Medulla oblongata (tissue), 1 donor: ENCODE measurements at regions not wholly inside any gene's neighbourhood (a gene's known extent, or its start where the extent isn't known, plus 50 kb on each side); places are given as distances from the start of the nearest gene placed in this dataset.
"Not testable (repeated sequence)": the region's sequence is repeated elsewhere in the genome, so short reads cannot be mapped to it uniquely, and the experiment has no call there.

ENCODE experiments used
- DNase-seq: peaks from one replicate; pipeline ENCODE4 v3.0.0-alpha.2; 2015; ENCODE audit errors: extremely low spot score

GRCh38 chr10:65778753-65779152, 1147.1 kb upstream of the LRRTM3 start:
- DNase-seq, result no peak

DNA sequence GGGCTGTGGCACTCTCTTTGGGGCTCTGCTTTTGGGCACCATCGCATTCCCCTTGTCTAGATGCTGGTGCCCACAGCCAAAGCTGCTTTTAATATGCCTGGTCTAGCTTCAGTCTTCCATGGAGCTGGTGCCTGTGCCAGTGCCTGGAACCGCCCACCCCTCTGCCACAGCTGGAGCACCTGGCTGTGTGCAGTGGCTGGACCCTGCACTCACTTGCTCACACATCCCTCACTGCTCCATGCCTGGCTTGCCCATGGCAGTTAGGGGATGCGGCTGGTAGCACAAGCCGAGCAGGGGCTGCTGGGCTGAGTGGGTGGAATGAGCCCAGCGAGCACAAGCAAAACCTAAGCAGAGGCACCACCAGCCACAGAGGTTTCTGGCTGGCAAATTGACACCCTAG, 1145.9 kb upstream of the LRRTM3 start:
- DNase-seq, result no peak

DNA sequence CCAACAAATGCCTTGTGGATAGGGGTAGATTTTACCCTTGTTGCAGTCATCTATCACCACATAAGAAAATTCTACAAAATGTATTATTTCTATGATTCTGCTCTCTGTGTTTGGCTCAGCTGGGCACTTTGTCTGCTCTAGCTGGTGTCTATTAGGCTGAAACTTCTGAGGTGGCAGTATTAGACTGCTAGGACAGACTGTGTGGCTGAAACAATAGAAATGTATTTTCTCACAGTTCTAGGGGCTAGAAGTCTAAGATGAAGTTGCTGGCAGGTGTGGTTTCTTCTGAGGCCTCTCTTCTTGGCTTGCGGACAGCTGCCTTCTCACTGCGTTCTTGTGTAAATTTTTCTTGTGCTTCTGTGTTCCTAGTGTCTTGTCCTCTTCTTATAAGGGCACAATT, 1139.6 kb upstream of the LRRTM3 start:
- DNase-seq, result no peak

DNA sequence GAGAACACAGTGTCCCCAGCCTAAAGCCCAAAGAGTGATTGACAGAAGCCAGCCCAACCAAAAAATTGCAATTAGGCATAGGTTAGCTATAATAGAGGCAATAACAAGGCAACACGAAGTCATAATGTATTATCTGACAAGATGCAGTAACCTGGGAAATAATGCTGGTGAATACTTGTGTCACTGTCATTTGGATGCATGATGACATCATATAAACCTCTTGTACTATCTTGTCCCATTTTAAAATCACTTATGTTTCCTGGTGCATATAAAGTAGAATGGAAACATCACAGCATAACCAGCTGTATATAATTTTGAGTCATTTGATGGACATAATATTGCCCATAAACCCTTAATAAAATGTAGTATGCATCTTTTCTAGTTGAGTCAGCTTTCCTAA, 1138.3 kb upstream of the LRRTM3 start:
- DNase-seq, result no peak

GRCh38 chr10:65788271-65788670, 1137.6 kb upstream of the LRRTM3 start:
- no peak for DNase-seq

GRCh38 chr10:65791979-65792378, 1133.9 kb upstream of the LRRTM3 start:
- no peak for DNase-seq

- DNase-seq, result no peak
Measured at GRCh38 chr10:65793738-65794425, 1132.0 kb upstream of the LRRTM3 start.

DNA sequence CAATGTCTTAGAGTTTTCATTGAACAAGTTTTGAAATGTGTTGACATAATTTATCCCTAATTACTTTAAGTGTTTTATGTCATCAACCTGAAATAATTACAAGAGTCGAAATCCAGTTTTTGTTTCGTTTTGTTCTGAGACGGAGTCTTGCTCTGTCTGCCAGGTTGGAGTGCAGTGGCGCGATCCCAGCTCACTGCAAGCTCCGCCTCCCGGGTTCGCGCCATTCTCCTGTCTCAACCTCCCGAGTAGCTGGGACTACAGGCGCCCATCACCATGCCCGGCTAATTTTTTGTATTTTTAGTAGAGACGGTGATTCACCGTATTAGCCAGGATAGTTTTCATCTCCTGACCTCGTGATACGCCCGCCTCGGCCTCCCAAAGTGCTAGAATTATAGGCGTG, 1131.0 kb upstream of the LRRTM3 start:
- DNase-seq, result not testable (repeated sequence)

GRCh38 chr10:65796472-65796871, 1129.4 kb upstream of the LRRTM3 start:
- no peak for DNase-seq

DNA sequence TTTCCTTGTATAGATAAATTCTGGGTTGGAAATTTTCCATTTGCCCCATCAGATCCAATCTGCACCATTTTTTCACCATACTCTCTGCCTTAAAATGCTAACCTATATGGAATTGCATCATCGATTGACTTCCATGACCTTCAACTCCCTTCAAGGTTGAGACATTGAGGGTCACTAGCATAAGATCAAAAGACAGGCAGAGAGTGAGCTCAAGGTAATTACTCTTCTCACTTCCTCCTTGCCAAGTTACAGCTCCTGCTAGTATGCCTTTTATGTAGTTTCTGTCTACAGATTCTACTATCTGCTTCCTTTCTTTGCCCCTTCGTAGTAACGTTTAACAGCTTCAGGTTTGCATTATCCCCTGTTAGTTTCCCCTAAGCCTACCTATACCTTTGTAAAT, 1127.7 kb upstream of the LRRTM3 start:
- no peak for DNase-seq

DNA sequence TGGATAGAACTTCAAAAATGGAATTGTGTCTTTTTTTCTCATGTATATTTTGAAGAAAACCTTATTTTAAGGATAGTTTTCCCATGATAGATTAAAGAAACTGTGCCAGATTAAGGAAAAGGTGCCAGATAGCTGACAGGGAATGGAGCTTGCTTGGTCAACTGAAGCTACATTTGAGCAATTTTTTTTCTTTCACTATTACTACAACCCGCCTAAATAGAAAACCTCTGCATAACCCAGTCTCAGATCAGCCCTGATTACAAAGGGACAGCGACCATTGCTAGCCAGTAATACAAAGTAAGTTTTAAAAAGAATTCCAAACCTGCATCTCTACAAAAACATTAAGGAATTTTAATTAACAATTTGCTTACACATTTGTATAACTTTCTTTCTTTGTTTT, 1123.4 kb upstream of the LRRTM3 start:
- DNase-seq, result no peak

GRCh38 chr10:65805511-65805910, 1120.3 kb upstream of the LRRTM3 start:
- DNase-seq, result no peak

DNA sequence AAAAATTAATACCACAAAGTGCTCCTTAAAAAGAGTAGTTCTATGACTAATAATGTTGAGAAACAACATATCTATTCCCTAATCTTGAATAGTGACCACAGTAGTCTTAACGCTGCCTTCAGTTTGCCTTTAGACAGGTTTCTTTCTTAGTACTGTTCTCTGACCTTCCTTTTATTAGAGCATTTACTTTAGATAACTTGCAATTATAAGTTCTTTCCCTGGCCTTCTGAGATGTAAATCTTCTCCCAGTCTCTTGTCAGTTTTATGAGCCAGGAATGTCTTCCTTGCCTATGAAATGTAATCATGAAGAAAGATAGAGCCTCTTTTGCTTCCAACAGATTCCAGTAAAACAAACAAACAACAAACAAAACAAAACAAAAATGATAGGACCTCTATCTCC, 1119.8 kb upstream of the LRRTM3 start:
- DNase-seq, result no peak

DNA sequence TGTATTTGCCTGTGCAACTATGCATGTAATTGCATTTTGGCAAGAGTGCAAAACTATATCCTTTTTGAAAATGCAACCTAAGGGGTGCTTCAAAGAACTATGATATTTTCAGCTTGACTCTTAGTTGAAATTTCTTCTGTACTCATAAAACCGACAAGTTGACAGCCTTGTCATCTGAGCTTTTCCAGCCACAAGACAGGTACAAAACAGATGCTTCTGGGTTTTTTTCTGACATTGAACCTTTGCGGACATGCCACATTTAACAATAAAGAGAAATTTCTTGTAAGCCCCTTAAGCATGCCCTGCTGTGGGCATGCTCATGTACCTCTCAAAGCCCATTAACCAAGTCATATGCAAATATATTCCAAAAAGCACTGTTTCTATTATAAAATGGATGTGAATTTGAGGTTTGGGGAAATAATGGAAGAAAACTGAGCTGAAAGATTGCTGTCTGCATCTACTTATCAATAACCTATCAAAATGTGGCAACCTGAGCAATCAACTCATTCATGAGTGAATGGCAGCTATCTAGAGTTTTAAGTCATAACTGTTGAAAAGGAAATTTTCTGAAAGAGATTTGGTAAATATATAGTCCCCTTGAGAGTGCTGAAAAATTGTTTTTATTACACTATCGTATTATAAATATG, 1117.0 kb upstream of the LRRTM3 start:
- no peak for DNase-seq

DNA sequence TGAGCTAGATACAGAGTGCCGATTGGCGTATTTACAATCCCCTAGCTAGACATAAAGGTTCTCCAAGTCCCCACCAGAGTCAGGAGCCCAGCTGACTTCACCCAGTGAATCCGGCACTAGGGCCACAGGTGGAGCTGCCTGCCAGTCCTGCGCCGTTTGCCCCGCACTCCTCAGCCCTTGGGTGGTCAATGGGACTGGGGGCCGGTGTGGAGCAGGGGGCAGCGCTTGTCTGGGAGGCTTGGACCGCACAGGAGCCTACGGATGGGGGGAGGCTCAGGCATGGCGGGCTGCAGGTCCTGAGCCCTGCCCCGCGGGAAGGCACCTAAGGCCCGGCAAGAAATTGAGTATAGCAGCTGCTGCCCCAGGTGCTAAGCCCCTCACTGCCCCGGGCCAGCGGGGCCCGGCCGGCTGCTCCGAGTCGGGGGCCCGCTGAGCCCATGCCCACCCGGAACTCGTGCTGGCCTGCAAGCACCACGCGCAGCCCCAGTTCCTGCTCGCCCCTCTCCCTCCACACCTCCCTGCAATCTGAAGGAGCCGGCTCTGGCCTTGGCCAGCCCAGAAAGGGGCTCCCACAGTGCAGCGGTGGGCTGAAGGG, 1113.8 kb upstream of the LRRTM3 start:
- DNase-seq, result no peak

DNA sequence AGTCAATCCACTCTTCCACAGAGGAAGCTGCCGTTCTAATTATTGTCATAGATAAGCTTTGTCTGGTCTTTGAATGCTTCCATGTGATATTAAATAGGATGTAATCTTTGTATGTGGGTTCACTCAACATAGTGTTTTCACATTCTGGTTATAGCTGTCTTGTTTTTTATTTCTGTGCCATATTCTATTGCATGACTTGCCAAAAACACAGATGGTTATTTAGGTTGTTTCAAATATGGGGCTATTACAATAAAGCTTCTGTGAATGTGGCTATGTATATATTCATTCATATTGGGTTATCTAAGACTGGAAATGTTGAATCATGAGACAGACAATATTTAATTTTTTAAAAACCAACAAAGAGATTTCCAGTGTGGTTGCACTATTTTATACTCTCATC, 1109.3 kb upstream of the LRRTM3 start:
- DNase-seq, result no peak

DNA sequence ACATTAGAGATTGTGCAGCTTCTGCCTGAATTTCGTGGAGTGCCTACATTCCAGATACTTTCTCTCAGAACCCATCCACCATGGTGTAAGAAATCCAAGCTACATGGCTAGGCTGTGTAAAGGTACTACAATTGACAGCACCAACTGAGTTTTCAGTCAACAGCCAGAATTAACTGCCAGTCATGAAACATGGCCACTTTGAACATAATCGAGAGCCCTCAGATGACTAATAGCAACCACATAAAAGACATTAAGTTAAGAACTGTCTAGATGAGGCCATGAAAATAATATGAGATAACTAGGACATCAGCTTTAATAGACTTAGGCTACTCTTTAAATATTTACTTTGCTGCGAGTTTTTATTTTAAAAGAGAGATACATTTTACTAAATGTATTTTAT, 1106.8 kb upstream of the LRRTM3 start:
- no peak for DNase-seq

GRCh38 chr10:65827359-65827758, 1098.5 kb upstream of the LRRTM3 start:
- no peak for DNase-seq

DNA sequence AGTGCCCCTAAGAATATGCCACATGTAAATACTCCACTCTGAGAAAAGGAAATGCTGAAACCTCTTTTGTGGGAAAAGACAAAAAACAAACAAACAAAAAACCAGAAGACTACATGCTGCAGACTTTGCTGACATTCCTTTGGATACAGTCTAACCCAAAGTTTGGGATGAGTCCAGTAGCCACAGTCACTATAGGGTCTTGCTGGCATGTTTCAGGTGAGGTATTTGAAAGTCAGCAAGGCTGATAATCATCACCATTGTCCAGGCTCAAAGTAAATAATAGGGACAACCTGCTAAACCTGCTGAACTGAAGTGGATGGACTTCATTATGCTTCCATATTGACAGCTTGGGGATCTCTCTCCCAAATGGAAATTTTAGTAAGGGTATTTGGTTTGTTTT, 1087.0 kb upstream of the LRRTM3 start:
- no peak for DNase-seq

DNA sequence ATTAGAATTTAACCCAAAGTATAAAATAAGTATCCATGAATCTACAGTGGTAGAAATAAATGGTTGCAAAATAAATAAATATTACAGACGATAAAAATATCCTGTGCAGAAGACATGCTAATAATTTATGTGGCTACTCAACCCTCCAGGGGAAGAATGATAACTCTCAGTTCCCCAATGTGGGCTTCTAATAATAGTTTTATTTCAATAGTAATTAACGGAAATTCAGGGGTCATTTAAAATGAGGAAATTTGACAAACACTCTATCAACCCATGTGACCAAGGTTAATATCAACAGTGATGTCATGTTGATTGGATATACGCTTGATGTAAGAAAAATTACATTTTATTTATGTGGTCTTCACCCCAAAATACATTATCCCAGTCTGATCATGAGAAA, 1082.6 kb upstream of the LRRTM3 start:
- no peak for DNase-seq

GRCh38 chr10:65845916-65846315, 1079.9 kb upstream of the LRRTM3 start:
- no peak for DNase-seq

DNA sequence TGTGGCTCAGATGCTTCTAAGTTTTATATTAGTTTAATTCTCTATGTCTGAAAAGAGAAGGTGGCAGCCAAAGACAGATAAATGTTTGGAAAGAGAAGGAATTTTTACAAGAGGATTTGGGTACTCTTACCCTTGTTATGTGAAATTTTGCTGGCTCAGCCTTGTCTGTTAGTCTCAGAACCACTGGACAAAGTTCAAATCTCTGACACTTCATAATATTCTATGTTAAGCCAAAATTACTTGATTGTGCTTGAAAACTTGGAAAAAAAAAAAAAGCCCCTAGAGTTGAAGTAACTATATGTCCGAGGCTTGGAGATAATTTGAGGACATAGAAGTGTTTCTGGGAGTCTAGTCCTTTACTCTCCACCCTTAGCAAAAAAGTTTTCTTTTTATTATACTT, 1079.3 kb upstream of the LRRTM3 start:
- DNase-seq, result no peak

- no peak for DNase-seq
Measured at GRCh38 chr10:65846949-65847348, 1078.9 kb upstream of the LRRTM3 start.
